Loucy (cell line): ENCODE measurements at regions not wholly inside any gene's neighbourhood (a gene's known extent, or its start where the extent isn't known, plus 50 kb on each side); places are given as distances from the start of the nearest gene placed in this dataset.

Source experiments
- H2AFZ ChIP-seq: fragments of 200-600 bp; sonication (generic); 2 replicates; pipeline ENCODE4 v1.6.0; 2016; ENCODE audit warnings: antibody characterized with exemption, mild to moderate bottlenecking, low read length, moderate library complexity
- H3F3A ChIP-seq: fragments of 200-600 bp; 2 replicates; pipeline ENCODE4 v1.6.0; 2016; ENCODE audit warnings: antibody characterized with exemption, low read depth, mild to moderate bottlenecking
- H3K27me3 ChIP-seq: fragments of 200-600 bp; sonication (generic); 2 replicates; pipeline ENCODE4 v1.6.1; 2014; ENCODE audit warnings: low read length, mild to moderate bottlenecking; ENCODE audit not compliant: insufficient read depth, poor library complexity, severe bottlenecking
- H3K36me3 ChIP-seq: fragments of 200-600 bp; sonication (generic); 2 replicates; pipeline ENCODE4 v1.6.1; 2016; ENCODE audit warnings: low read length; ENCODE audit not compliant: insufficient read depth
- H3K4me1 ChIP-seq: fragments of 200-600 bp; sonication (generic); 2 replicates; pipeline ENCODE4 v1.5.1; 2014; ENCODE audit warnings: low read length, mild to moderate bottlenecking; ENCODE audit not compliant: insufficient read depth, poor library complexity, severe bottlenecking
- H3K4me2 ChIP-seq: fragments of 200-600 bp; sonication (generic); 2 replicates; pipeline ENCODE4 v1.6.0; 2014; ENCODE audit warnings: antibody characterized with exemption, low read length, low read depth, mild to moderate bottlenecking; ENCODE audit not compliant: poor library complexity, severe bottlenecking
- H3K4me3 ChIP-seq: fragments of 200-600 bp; sonication (generic); 2 replicates; pipeline ENCODE4 v1.5.1; 2014; ENCODE audit warnings: low read length, mild to moderate bottlenecking, mixed read lengths; ENCODE audit not compliant: poor library complexity, severe bottlenecking
- H3K79me2 ChIP-seq: fragments of 200-600 bp; sonication (generic); 2 replicates; pipeline ENCODE4 v1.6.1; 2014; ENCODE audit warnings: low read length; ENCODE audit not compliant: insufficient read depth
- H3K9ac ChIP-seq: fragments of 200-600 bp; sonication (generic); 2 replicates; pipeline ENCODE4 v1.6.0; 2014; ENCODE audit warnings: mild to moderate bottlenecking, low read depth, low read length, moderate library complexity; ENCODE audit not compliant: poor library complexity, severe bottlenecking
- H3K9me2 ChIP-seq: fragments of 200-600 bp; sonication (generic); replicated peaks from 2 replicates; pipeline ENCODE4 v1.6.1; 2016; ENCODE audit warnings: low read depth, low read length, mixed read lengths
- H3K9me3 ChIP-seq: fragments of 200-600 bp; sonication (generic); 2 replicates; pipeline ENCODE4 v1.6.1; 2014; ENCODE audit warnings: mild to moderate bottlenecking, antibody characterized with exemption, low read length, low read depth; ENCODE audit not compliant: insufficient read depth
- H4K20me1 ChIP-seq: fragments of 200-600 bp; sonication (generic); 2 replicates; pipeline ENCODE4 v1.6.0; 2014; ENCODE audit warnings: antibody characterized with exemption, low read length, mild to moderate bottlenecking; ENCODE audit not compliant: insufficient read depth, poor library complexity, severe bottlenecking
- EZH2phosphoT487 ChIP-seq: fragments of 200-600 bp; IDR thresholded peaks from 2 replicates; pipeline ENCODE4 v1.6.1; 2018; ENCODE audit warnings: antibody characterized with exemption, mild to moderate bottlenecking, moderate library complexity, borderline replicate concordance
- TF ChIP-seq, protein P1 (sequence below): fragments of 200-600 bp; sonication (generic); conservative IDR thresholded peaks from 2 replicates; pipeline ENCODE4 v1.5.1; 2014; ENCODE audit warnings: mild to moderate bottlenecking, antibody characterized with exemption, low read length

DNA sequence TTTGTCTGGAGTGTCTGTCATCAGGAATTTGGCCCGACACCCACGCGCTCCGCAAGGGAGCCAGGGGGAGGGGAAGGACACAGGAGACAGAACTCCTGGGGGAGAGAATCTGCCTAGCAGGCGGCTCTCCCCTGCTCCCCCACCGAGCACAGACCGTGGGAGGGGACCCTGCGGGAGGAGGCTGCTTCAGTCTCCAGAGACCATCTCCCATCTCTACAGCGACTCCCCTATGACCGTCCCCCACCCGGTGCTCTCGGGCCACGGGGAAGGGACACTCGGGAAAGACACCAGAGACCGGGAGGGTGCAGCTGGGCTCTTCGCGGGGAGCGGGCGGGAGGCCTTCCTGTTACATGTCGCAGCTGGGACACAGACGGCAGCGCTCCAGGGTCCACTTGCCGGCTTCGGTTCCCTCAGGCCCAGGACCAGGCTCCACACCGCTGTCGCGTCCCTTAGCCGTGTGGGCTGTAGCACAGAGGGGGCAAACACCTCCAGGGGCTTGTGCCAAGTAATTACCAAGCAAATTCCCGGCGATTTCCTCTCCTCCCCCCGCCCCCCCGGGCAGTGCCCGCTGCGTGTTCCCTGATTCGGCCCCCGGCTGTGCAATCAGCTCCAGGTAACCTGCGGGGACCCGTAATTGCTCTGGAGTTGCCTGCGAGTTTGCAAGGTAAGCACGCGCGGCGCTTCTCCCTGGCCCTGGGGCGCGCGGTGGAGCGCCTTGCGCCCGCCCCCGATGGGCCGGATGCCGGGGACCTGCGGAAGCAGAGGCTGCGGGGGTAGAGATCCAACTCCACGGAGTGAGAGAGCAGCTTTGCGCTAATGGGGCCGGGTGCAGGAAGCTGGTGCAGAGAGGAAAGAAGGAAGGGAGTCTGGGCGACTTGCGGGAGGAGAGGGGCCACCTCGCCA is 155.1 kb upstream of the CADM1 start:
- no peak overlapping the region for H2AFZ ChIP-seq
- H3K4me2 ChIP-seq = no peak overlapping the region
- no peaks in the 10 kb centered on the region for H3K9me2 ChIP-seq
- no peak overlapping the region for H3K4me3 ChIP-seq
- no peaks in the 10 kb centered on the region for H3K4me1 ChIP-seq
- no peaks in the 10 kb centered on the region for H3F3A ChIP-seq
- no peaks in the 10 kb centered on the region for H3K27me3 ChIP-seq
- H3K9me3 ChIP-seq = no peaks in the 10 kb centered on the region
- no peak for TF ChIP-seq EZH2phosphoT487
- TF ChIP-seq, protein P1, sequence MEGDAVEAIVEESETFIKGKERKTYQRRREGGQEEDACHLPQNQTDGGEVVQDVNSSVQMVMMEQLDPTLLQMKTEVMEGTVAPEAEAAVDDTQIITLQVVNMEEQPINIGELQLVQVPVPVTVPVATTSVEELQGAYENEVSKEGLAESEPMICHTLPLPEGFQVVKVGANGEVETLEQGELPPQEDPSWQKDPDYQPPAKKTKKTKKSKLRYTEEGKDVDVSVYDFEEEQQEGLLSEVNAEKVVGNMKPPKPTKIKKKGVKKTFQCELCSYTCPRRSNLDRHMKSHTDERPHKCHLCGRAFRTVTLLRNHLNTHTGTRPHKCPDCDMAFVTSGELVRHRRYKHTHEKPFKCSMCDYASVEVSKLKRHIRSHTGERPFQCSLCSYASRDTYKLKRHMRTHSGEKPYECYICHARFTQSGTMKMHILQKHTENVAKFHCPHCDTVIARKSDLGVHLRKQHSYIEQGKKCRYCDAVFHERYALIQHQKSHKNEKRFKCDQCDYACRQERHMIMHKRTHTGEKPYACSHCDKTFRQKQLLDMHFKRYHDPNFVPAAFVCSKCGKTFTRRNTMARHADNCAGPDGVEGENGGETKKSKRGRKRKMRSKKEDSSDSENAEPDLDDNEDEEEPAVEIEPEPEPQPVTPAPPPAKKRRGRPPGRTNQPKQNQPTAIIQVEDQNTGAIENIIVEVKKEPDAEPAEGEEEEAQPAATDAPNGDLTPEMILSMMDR = no peak
- H3K36me3 ChIP-seq = no peaks in the 10 kb centered on the region
- no peaks in the 10 kb centered on the region for H3K79me2 ChIP-seq
- no peaks in the 10 kb centered on the region for H4K20me1 ChIP-seq
- no peak overlapping the region for H3K9ac ChIP-seq

DNA sequence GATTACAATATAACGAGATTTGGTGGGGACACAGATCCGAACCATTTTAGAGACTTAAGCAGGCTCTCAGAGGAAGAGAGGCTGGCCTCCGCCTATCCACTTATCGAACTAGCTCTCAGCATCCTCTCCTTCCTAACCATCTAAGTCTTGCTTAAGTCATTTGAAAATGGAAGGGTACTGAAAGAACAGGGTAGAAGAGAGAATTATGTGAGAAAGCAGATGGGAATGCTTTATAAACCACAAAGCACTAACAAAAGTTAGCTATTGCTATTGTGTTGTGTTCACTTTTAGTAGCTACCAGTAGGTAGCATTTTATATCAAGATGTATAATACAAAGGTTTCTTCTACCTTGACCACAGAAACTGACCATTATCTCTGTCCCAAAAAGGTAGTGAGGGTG is 153.4 kb upstream of the CADM1 start:
- TF ChIP-seq, protein P1 = no peak
- no peak for TF ChIP-seq EZH2phosphoT487
- H3K4me2 ChIP-seq = no peak overlapping the region
- no peaks in the 10 kb centered on the region for H3K9me3 ChIP-seq
- no peaks in the 10 kb centered on the region for H3K79me2 ChIP-seq
- H3K36me3 ChIP-seq = no peaks in the 10 kb centered on the region
- H4K20me1 ChIP-seq = no peaks in the 10 kb centered on the region
- no peaks in the 10 kb centered on the region for H3K4me1 ChIP-seq
- no peaks in the 10 kb centered on the region for H3K9me2 ChIP-seq
- no peak overlapping the region for H3K4me3 ChIP-seq
- no peaks in the 10 kb centered on the region for H3K27me3 ChIP-seq
- H3K9ac ChIP-seq = no peak overlapping the region
- no peaks in the 10 kb centered on the region for H3F3A ChIP-seq
- H2AFZ ChIP-seq = no peak overlapping the region

DNA sequence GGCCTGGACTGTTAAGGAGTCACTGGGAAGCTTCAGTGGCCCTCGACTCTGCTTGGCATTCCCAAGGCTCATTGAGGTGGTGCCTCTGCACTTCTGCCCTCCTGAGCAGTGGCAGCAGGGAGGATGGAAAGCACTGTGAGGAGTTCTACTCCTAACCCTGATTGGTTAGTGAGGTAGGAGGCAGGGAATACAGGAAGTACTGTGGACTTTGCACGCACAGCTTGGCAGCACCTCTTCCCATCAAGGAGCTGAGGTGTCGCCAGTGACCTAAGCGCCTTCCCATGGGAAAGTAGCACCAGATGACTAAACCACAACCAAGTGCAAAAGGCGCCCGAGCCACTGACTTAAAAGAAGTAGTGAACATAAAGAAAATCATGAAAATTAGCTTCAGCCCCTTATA is 152.5 kb upstream of the CADM1 start:
- no peaks in the 10 kb centered on the region for H3K27me3 ChIP-seq
- H3F3A ChIP-seq = no peaks in the 10 kb centered on the region

More for the DNA sequence above, 152.5 kb upstream of the CADM1 start:
- no peaks in the 10 kb centered on the region for H3K9me3 ChIP-seq
- H3K4me1 ChIP-seq = no peaks in the 10 kb centered on the region
- TF ChIP-seq, protein P1 = no peak
- TF ChIP-seq EZH2phosphoT487 = no peak
- H3K79me2 ChIP-seq = no peaks in the 10 kb centered on the region
- H3K9ac ChIP-seq = no peak overlapping the region
- no peak overlapping the region for H3K4me3 ChIP-seq
- no peaks in the 10 kb centered on the region for H4K20me1 ChIP-seq
- H2AFZ ChIP-seq = no peak overlapping the region
- no peak overlapping the region for H3K4me2 ChIP-seq
- no peaks in the 10 kb centered on the region for H3K9me2 ChIP-seq
- no peaks in the 10 kb centered on the region for H3K36me3 ChIP-seq
